LNCaP clone FGC (cell line): ENCODE measurements at regions not wholly inside any gene's neighbourhood (a gene's known extent, or its start where the extent isn't known, plus 50 kb on each side); places are given as distances from the start of the nearest gene placed in this dataset.

Source experiments
- DNase-seq: peaks from one replicate; pipeline ENCODE4 v3.0.0-alpha.2; 2011; ENCODE audit warnings: low read depth
- H3K4me3 ChIP-seq: 2 replicates; pipeline ENCODE4 v1.5.1; 2011; ENCODE audit warnings: mild to moderate bottlenecking, low read depth, low read length, control low read depth
- CTCF ChIP-seq: IDR thresholded peaks from 2 replicates; pipeline ENCODE4 v1.5.1; 2012; ENCODE audit warnings: mild to moderate bottlenecking; ENCODE audit not compliant: control insufficient read depth, insufficient read depth; ENCODE audit errors: extremely low read depth

- no peak for DNase-seq
- TF ChIP-seq CTCF: no peak
- H3K4me3 ChIP-seq: no peak overlapping the region
Observed at GRCh38 chr5:63894690-63895089, 67.6 kb downstream of the HTR1A start.

- no peak for DNase-seq
- H3K4me3 ChIP-seq: no peak overlapping the region
- no peak for TF ChIP-seq CTCF
Observed at GRCh38 chr5:63878788-63879187, 83.5 kb downstream of the HTR1A start.

- no peak for DNase-seq
- TF ChIP-seq CTCF: no peak
Observed at GRCh38 chr5:63877961-63878360, 84.3 kb downstream of the HTR1A start.

GRCh38 chr5:63860379-63860778 is 101.9 kb downstream of the HTR1A start:
- no peak for DNase-seq
- H3K4me3 ChIP-seq: no peak overlapping the region
- no peak for TF ChIP-seq CTCF

More at GRCh38 chr5:63877961-63878360, 84.3 kb downstream of the HTR1A start:
- no peak overlapping the region for H3K4me3 ChIP-seq

GRCh38 chr5:63854076-63854475 is 108.2 kb downstream of the HTR1A start:
- H3K4me3 ChIP-seq: no peak overlapping the region
- no peak for TF ChIP-seq CTCF
- no peak for DNase-seq

GRCh38 chr5:63843190-63843589 is 119.1 kb downstream of the HTR1A start:
- no peak for DNase-seq
- H3K4me3 ChIP-seq: no peak overlapping the region
- TF ChIP-seq CTCF: no peak

- H3K4me3 ChIP-seq: no peak overlapping the region
- DNase-seq: no peak
- TF ChIP-seq CTCF: no peak
Observed at GRCh38 chr5:63837437-63837836, 124.8 kb downstream of the HTR1A start.
